ENCODE measurements at regions not wholly inside any gene's neighbourhood (a gene's known extent, or its start where the extent isn't known, plus 50 kb on each side); places are given as distances from the start of the nearest gene placed in this dataset.

DNA sequence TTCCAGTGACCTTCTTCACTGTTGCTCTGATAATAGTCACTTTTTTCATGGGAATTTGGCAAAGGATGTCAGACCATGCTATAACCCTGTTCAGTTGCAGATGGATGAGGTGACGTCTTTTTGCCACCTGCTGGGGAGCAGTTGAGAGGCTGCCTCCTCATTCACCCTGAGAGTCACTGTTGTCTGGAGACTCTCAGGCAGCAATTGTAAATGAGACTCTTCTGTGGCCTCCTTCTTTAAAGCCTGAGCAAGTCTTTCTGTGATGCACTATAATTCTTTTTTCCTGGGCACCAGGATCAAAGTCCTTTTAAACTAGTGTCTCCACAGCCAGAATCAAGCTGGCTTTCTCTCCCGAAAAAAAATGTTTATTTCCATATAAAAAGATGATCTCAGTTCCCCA, 345.1 kb downstream of the ARL4A start:
- ATAC-seq (peak in 5 of 8 donors; percentile 39 to 61 (median 47)), DNase-seq (no peak)
- Histone ChIP-seq H3K36me3 (no peaks in the 10 kb centered on the region), H3K27ac (no peak overlapping the region), H3K27me3 (no peaks in the 10 kb centered on the region), H3K4me1 (peaks cover 0 to 16% (median 9%) of the 10 kb centered on the region in 9 donors), H3K4me3 (no peak overlapping the region), H3K9me3 (peaks cover 0 to 15% (median 0%) of the 10 kb centered on the region in 11 donors)
- intact Hi-C loops (cut with DNase I), result loop anchor here in 1 of 10 donors (10.0 kb wide), 1 partner anchor 348 kb away; the partner anchor contains the start of gene ARL4A
- TF ChIP-seq, protein P1, sequence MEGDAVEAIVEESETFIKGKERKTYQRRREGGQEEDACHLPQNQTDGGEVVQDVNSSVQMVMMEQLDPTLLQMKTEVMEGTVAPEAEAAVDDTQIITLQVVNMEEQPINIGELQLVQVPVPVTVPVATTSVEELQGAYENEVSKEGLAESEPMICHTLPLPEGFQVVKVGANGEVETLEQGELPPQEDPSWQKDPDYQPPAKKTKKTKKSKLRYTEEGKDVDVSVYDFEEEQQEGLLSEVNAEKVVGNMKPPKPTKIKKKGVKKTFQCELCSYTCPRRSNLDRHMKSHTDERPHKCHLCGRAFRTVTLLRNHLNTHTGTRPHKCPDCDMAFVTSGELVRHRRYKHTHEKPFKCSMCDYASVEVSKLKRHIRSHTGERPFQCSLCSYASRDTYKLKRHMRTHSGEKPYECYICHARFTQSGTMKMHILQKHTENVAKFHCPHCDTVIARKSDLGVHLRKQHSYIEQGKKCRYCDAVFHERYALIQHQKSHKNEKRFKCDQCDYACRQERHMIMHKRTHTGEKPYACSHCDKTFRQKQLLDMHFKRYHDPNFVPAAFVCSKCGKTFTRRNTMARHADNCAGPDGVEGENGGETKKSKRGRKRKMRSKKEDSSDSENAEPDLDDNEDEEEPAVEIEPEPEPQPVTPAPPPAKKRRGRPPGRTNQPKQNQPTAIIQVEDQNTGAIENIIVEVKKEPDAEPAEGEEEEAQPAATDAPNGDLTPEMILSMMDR (IDR thresholded peaks at IDR 0.05), result peak in 4 of 9 donors; percentile 9 to 18 (median 14)
- WGBS, 2 donors, result 48 to 59% methylated on average over 2 of the region's 2 CpGs

DNA sequence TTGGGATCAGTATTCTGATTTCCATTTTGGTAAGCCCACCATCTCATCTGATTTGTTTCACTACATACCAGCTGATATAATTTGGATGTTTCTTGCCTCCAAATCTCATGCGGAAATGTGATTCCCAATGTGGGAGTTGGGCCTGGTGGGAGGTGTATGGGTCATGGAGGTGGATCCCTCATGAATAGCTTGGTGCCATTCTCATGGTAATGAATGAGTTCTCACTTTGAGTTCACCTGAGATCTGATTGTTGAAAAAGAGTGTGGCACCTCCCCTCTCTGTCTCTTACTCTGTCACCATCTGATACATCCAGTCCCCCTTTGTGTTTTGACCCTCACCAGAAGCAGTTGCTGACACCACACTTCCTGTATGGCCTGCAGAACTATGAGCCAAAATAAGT, 347.3 kb downstream of the ARL4A start:
- no peak overlapping the region for H3K27ac ChIP-seq
- H3K4me3 ChIP-seq, result no peak overlapping the region
- intact Hi-C loops (cut with DNase I), result loop anchor here in 1 of 10 donors (10.0 kb wide), 1 partner anchor 350 kb away; the partner anchor contains the start of gene ARL4A
- DNase-seq (no peak), ATAC-seq (no peak)
- TF ChIP-seq, protein P1 (IDR thresholded peaks at IDR 0.05), result no peak
- peaks cover 0 to 15% (median 0%) of the 10 kb centered on the region in 11 donors for H3K9me3 ChIP-seq
- no peaks in the 10 kb centered on the region for H3K36me3 ChIP-seq
- peaks cover 0 to 5% (median 0%) of the 10 kb centered on the region in 9 donors for H3K4me1 ChIP-seq
- no peaks in the 10 kb centered on the region for H3K27me3 ChIP-seq
- 98 to 100% methylated on average over 1 of the region's 1 CpG for WGBS, 2 donors

DNA sequence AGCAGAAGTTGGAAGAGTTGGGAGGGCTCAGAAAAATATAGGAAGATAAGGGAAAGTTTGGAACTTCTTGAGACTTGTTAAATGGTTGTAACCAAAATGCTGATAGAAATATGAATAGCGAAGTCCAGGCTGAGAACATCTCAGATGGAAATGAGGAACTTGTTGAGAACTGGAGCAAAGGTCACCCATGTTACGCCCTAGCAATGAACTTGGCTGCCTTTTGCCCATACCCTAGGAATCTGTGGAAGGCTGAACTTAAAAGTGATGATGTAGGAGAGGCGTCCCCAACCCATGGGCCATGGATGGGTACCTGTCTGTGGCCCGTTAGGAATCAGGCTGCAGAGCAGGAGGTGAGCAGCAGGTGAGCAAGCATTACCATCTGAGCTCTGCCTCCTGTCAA, 347.8 kb downstream of the ARL4A start:
- TF ChIP-seq, protein P1 (IDR thresholded peaks at IDR 0.05), result no peak
- DNase-seq (no peak), ATAC-seq (no peak)
- Histone ChIP-seq H3K4me3 (no peak overlapping the region), H3K27me3 (no peaks in the 10 kb centered on the region), H3K4me1 (peaks cover 0 to 5% (median 0%) of the 10 kb centered on the region in 9 donors), H3K9me3 (peaks cover 0 to 15% (median 0%) of the 10 kb centered on the region in 11 donors), H3K27ac (no peak overlapping the region), H3K36me3 (no peaks in the 10 kb centered on the region)
- WGBS, 2 donors, result 95 to 98% methylated on average over 4 of the region's 4 CpGs
- intact Hi-C loops (cut with DNase I), result loop anchor here in 1 of 10 donors (10.0 kb wide), 1 partner anchor 350 kb away; the partner anchor contains the start of gene ARL4A

DNA sequence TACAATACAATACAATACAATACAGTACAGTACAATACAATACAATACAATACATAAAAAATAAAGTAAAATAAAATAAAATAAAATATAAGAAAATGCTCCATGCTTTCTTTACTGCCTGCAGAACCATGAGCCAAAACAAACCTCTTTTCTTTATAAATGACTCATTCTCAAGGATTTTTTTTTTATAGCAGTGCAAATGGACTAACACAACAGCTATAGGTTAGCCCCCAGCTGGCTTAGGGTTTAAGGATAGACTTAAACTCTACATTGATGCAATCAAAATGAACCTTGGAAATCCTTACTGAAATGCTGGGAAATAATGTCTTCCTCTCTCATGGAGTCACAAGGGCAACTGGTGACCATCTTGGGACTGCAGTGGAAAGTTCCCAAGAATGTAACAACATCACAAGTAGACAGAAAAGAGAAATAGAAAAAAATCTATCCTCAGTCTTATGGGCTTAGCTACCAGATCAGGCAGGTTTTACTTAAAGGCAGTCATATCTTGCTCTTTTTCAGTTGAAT, 348.9 kb downstream of the ARL4A start:
- Histone ChIP-seq H3K4me3 (no peak overlapping the region), H3K9me3 (peaks cover 0 to 15% (median 0%) of the 10 kb centered on the region in 11 donors), H3K4me1 (peaks cover 0 to 5% (median 0%) of the 10 kb centered on the region in 9 donors), H3K27ac (no peak overlapping the region), H3K27me3 (no peaks in the 10 kb centered on the region), H3K36me3 (no peaks in the 10 kb centered on the region)
- DNase-seq (no peak), ATAC-seq (no peak)
- TF ChIP-seq, protein P1 (IDR thresholded peaks at IDR 0.05), result no peak
- intact Hi-C loops (cut with DNase I), result loop anchor here in 1 of 10 donors (10.0 kb wide), 1 partner anchor 352 kb away; the partner anchor contains the start of gene ARL4A

Measured in heart right ventricle (tissue), 16 donors.